Mesendoderm (in vitro differentiated cells): ENCODE measurements at regions not wholly inside any gene's neighbourhood (a gene's known extent, or its start where the extent isn't known, plus 50 kb on each side); places are given as distances from the start of the nearest gene placed in this dataset.

Experiments
- DNase-seq: peaks from one replicate; pipeline ENCODE4 v3.0.0; 2013
- H2AK5ac ChIP-seq: 2 replicates; pipeline ENCODE4 v1.6.1; 2013; ENCODE audit warnings: low read length, inconsistent platforms
- H2BK120ac ChIP-seq: 2 replicates; pipeline ENCODE4 v1.6.1; 2013; ENCODE audit warnings: low read depth, mild to moderate bottlenecking, low read length, moderate library complexity, mixed read lengths
- H2BK15ac ChIP-seq: replicated peaks from 2 replicates; pipeline ENCODE4 v1.6.1; 2013; ENCODE audit warnings: low read depth, mild to moderate bottlenecking, moderate library complexity
- H2BK5ac ChIP-seq: 2 replicates; pipeline ENCODE4 v1.6.1; 2013; ENCODE audit warnings: low read length, inconsistent platforms
- H3K18ac ChIP-seq: 2 replicates; pipeline ENCODE4 v1.6.1; 2013; ENCODE audit warnings: mild to moderate bottlenecking, low read length, mixed read lengths
- H3K23ac ChIP-seq: one replicate; pipeline ENCODE4 v1.6.1; 2013; ENCODE audit warnings: low read length
- H3K27ac ChIP-seq: 2 replicates; pipeline ENCODE4 v1.5.1; 2013; ENCODE audit warnings: low read depth, mild to moderate bottlenecking, inconsistent platforms, low read length, moderate library complexity
- H3K27me3 ChIP-seq: 2 replicates; pipeline ENCODE4 v1.6.1; 2013; ENCODE audit warnings: low read length, control low read depth, mild to moderate bottlenecking, inconsistent platforms; ENCODE audit not compliant: insufficient read depth, poor library complexity
- H3K36me3 ChIP-seq: 2 replicates; pipeline ENCODE4 v1.6.1; 2013; ENCODE audit warnings: low read length, inconsistent platforms; ENCODE audit not compliant: control insufficient read depth, insufficient read depth
- H3K4ac ChIP-seq: one replicate; pipeline ENCODE4 v1.6.1; 2013; ENCODE audit warnings: low read depth, mild to moderate bottlenecking, low read length, moderate library complexity
- H3K4me1 ChIP-seq: 2 replicates; pipeline ENCODE4 v1.6.1; 2013; ENCODE audit warnings: low read depth, low read length, inconsistent platforms; ENCODE audit not compliant: control insufficient read depth
- H3K4me2 ChIP-seq: 2 replicates; pipeline ENCODE4 v1.6.1; 2013; ENCODE audit warnings: low read length
- H3K4me3 ChIP-seq: 2 replicates; pipeline ENCODE4 v1.5.1; 2013; ENCODE audit warnings: mild to moderate bottlenecking, low read length
- H3K56ac ChIP-seq: one replicate; pipeline ENCODE4 v1.6.1; 2013; ENCODE audit warnings: low read length
- H3K79me1 ChIP-seq: 2 replicates; pipeline ENCODE4 v1.6.1; 2013; ENCODE audit warnings: low read length, inconsistent platforms
- H3K79me2 ChIP-seq: 2 replicates; pipeline ENCODE4 v1.6.1; 2013; ENCODE audit warnings: mild to moderate bottlenecking, low read length; ENCODE audit not compliant: control insufficient read depth, insufficient read depth
- H3K9ac ChIP-seq: 2 replicates; pipeline ENCODE4 v1.6.1; 2013; ENCODE audit warnings: low read length, inconsistent platforms
- H4K5ac ChIP-seq: one replicate; pipeline ENCODE4 v1.6.1; 2013; ENCODE audit warnings: low read length
- H4K8ac ChIP-seq: one replicate; pipeline ENCODE4 v1.6.1; 2013; ENCODE audit warnings: low read depth, mild to moderate bottlenecking, control low read depth, low read length, moderate library complexity
- WGBS: extraction: QIAGEN DNeasy Blood & Tissue Kit; methylation state at CpG from one replicate; pipeline ENCODE4 v1.1.7; 2013; ENCODE audit warnings: low lambda C conversion rate, missing lambda C conversion rate; ENCODE audit not compliant: insufficient coverage; ENCODE audit errors: extremely low coverage; 5-methylcytosine and 5-hydroxymethylcytosine counted together

DNA sequence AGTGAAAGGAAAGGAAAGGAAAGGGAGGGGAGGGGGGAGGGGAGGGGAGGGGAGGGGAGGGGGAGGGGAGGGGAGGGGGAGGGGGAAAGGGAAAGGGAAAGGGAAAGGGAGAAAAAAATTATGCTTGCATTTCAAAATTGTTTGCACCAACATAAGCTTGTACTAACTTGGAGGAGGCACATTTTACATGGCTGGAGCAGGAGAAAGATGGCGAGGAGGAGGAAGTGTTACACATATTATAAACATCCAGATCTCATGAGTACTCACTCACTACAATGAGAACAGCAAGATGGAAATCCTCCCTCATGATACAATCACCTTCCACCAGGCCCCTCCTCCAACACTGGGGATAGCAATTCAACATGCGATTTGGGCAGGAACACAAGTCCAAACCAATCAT lies 660.2 kb upstream of the CDH2 start:
- Histone ChIP-seq H3K4ac (no peak overlapping the region), H3K9ac (no peak overlapping the region), H4K5ac (no peak overlapping the region), H2BK15ac (no peak overlapping the region), H3K36me3 (no peaks in the 10 kb centered on the region), H2AK5ac (no peak overlapping the region), H4K8ac (no peak overlapping the region), H3K4me2 (no peak overlapping the region), H3K27me3 (no peaks in the 10 kb centered on the region), H3K18ac (no peak overlapping the region), H3K4me1 (no peaks in the 10 kb centered on the region), H3K23ac (no peak overlapping the region), H3K27ac (no peak overlapping the region), H2BK120ac (no peak overlapping the region), H3K4me3 (no peak overlapping the region), H3K56ac (no peak overlapping the region), H2BK5ac (no peak overlapping the region), H3K79me2 (no peaks in the 10 kb centered on the region), H3K79me1 (no peaks in the 10 kb centered on the region)
- no peak for DNase-seq
- WGBS = no CpG with 5 or more reads among the region's 2 CpGs

DNA sequence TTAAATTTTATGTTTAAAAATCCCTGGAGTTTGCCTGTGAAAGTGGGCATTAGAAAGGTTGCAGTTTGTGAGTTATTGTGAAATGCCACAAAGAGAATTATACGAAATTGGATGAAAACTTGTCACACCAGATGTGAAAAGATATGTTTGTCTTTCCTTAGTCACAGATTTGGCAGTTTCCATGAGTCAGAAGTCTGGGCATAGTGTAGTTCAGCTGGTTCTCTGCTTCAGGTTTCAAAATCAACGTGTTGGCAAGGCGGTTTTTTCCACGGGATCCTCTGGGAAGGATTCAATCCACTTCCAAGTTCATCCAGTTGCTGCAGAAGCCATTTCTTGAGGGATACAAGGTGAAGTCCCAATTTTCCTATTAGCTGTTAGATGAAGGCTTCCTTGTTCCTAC lies 658.0 kb upstream of the CDH2 start:
- Histone ChIP-seq H3K4ac (no peak overlapping the region), H2BK5ac (no peak overlapping the region), H3K56ac (no peak overlapping the region), H3K18ac (no peak overlapping the region), H2AK5ac (no peak overlapping the region), H4K8ac (no peak overlapping the region), H3K23ac (no peak overlapping the region), H3K79me2 (no peaks in the 10 kb centered on the region), H3K27ac (no peak overlapping the region), H3K4me1 (no peaks in the 10 kb centered on the region), H2BK15ac (no peak overlapping the region), H3K79me1 (no peaks in the 10 kb centered on the region), H4K5ac (no peak overlapping the region), H3K4me3 (no peak overlapping the region), H2BK120ac (no peak overlapping the region), H3K27me3 (no peaks in the 10 kb centered on the region), H3K4me2 (no peak overlapping the region), H3K36me3 (no peaks in the 10 kb centered on the region), H3K9ac (no peak overlapping the region)
- no CpG with 5 or more reads among the region's 4 CpGs for WGBS
- no peak for DNase-seq

DNA sequence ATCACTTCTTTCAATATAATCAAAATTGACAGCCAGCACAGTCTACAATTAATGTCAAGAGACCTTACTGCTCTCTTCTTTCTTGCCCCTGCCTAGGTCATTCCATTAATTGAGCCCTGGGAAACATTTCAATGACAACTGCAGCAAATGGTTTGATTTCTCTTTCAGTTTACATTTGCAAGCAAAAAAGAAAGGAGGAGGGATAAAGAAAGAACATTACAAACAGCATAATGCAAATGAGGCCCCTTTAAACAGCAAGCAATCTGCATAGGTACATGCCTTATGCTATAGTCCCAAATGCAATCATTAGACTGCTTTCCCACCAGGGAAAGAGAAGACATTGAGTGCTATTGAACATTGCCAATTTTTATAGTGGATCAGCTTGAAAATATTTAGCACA lies 655.0 kb upstream of the CDH2 start:
- H4K5ac ChIP-seq = no peak overlapping the region
- H3K4me1 ChIP-seq = no peaks in the 10 kb centered on the region
- H3K36me3 ChIP-seq = no peaks in the 10 kb centered on the region
- no peak overlapping the region for H2BK120ac ChIP-seq
- H3K4me3 ChIP-seq = no peak overlapping the region
- H3K27ac ChIP-seq = no peak overlapping the region
- no peaks in the 10 kb centered on the region for H3K79me1 ChIP-seq
- no peak overlapping the region for H4K8ac ChIP-seq
- no peak overlapping the region for H3K4me2 ChIP-seq
- H3K4ac ChIP-seq = no peak overlapping the region
- no peak overlapping the region for H2BK5ac ChIP-seq
- H3K9ac ChIP-seq = no peak overlapping the region
- no peak for DNase-seq
- H3K56ac ChIP-seq = no peak overlapping the region
- no peak overlapping the region for H3K23ac ChIP-seq
- H3K79me2 ChIP-seq = no peaks in the 10 kb centered on the region
- no peak overlapping the region for H2AK5ac ChIP-seq
- H2BK15ac ChIP-seq = no peak overlapping the region
- H3K18ac ChIP-seq = no peak overlapping the region
- H3K27me3 ChIP-seq = no peaks in the 10 kb centered on the region

DNA sequence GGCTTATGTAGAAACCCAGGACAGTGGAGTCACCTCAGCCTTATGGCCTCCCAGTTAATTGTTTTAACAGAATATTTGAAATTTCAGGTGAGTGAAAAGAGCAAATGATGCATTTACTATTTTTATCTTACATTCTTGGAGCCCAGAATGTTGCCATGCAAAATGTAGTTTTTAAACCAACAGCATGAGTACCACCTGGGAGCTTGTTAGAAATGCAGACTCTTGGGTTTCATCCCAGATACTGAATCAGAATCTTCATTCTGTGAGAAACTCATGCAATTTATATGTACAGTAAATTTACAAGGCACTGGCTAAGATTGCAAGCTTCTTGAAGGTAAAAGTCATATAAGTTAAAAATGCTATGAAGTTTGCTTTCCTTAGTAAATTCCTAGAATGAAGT lies 654.5 kb upstream of the CDH2 start:
- Histone ChIP-seq H3K56ac (no peak overlapping the region), H3K79me1 (no peaks in the 10 kb centered on the region), H4K8ac (no peak overlapping the region), H3K18ac (no peak overlapping the region), H3K23ac (no peak overlapping the region), H2BK120ac (no peak overlapping the region), H3K9ac (no peak overlapping the region), H3K36me3 (no peaks in the 10 kb centered on the region), H2AK5ac (no peak overlapping the region), H3K4me1 (no peaks in the 10 kb centered on the region), H3K27me3 (no peaks in the 10 kb centered on the region), H2BK15ac (no peak overlapping the region), H3K27ac (no peak overlapping the region), H3K4me2 (no peak overlapping the region), H2BK5ac (no peak overlapping the region), H3K4ac (no peak overlapping the region), H4K5ac (no peak overlapping the region), H3K79me2 (no peaks in the 10 kb centered on the region), H3K4me3 (no peak overlapping the region)
- no peak for DNase-seq

DNA sequence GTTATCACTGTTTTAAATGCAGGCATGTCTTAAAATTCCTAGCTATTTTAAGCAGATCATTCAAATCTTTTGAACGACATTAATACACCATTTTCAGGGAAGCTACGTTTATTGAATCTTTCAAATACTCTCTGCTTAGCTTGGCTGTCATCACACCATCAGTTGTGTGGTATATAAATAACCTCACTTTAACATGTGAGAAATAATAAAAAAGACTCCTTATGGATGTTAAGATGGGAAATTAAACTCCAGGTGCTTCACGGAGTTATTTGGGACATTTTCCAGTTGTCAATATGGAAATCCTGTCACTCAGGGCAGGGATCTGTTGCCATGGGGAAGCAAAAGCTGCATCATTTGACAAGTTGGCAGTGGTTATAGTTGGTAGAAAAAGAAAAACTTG lies 649.2 kb upstream of the CDH2 start:
- no peaks in the 10 kb centered on the region for H3K36me3 ChIP-seq
- H2BK120ac ChIP-seq = no peak overlapping the region
- no peak for DNase-seq
- H3K79me2 ChIP-seq = no peaks in the 10 kb centered on the region
- no peak overlapping the region for H3K9ac ChIP-seq
- H4K5ac ChIP-seq = no peak overlapping the region
- no peaks in the 10 kb centered on the region for H3K79me1 ChIP-seq
- H3K4me1 ChIP-seq = no peaks in the 10 kb centered on the region
- no peak overlapping the region for H4K8ac ChIP-seq
- no peak overlapping the region for H3K23ac ChIP-seq
- no CpG with 5 or more reads among the region's 3 CpGs for WGBS
- H3K27me3 ChIP-seq = no peaks in the 10 kb centered on the region
- H3K27ac ChIP-seq = no peak overlapping the region
- H3K18ac ChIP-seq = no peak overlapping the region
- H3K4me2 ChIP-seq = no peak overlapping the region
- H2BK5ac ChIP-seq = no peak overlapping the region
- H2BK15ac ChIP-seq = no peak overlapping the region
- no peak overlapping the region for H2AK5ac ChIP-seq
- H3K4me3 ChIP-seq = no peak overlapping the region
- no peak overlapping the region for H3K4ac ChIP-seq
- no peak overlapping the region for H3K56ac ChIP-seq

DNA sequence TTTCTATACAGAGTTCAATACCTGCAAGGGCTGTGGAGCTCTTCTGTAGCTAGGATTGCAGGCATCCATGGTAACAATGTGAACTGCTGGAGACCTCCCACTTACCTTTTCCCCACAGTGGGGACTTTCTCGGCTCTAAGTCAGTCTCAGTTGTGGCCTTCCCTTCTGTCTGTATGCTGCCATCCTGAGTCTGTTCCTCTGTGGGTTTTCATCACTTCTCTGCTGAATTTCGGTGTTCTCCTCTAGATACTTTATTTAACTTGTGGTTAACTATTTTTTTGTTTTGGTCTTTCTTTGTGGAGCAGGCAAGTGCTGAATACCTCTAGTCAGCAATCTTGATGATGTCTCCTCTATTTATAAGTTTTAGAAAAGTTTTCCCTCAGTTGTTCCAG lies 647.2 kb upstream of the CDH2 start:
- Histone ChIP-seq H3K9ac (no peak overlapping the region), H3K79me1 (no peaks in the 10 kb centered on the region), H2BK5ac (no peak overlapping the region), H3K56ac (no peak overlapping the region), H3K4me2 (no peak overlapping the region), H3K23ac (no peak overlapping the region), H2BK15ac (no peak overlapping the region), H3K4me3 (no peak overlapping the region), H4K5ac (no peak overlapping the region), H3K18ac (no peak overlapping the region), H3K4me1 (no peaks in the 10 kb centered on the region), H3K27me3 (no peaks in the 10 kb centered on the region), H3K36me3 (no peaks in the 10 kb centered on the region), H4K8ac (no peak overlapping the region), H3K4ac (no peak overlapping the region), H2AK5ac (no peak overlapping the region), H3K79me2 (no peaks in the 10 kb centered on the region), H2BK120ac (no peak overlapping the region), H3K27ac (no peak overlapping the region)
- WGBS = no CpG with 5 or more reads among the region's 2 CpGs
- DNase-seq = no peak
